ENCODE measurements at regions not wholly inside any gene's neighbourhood (a gene's known extent, or its start where the extent isn't known, plus 50 kb on each side); places are given as distances from the start of the nearest gene placed in this dataset.

DNA sequence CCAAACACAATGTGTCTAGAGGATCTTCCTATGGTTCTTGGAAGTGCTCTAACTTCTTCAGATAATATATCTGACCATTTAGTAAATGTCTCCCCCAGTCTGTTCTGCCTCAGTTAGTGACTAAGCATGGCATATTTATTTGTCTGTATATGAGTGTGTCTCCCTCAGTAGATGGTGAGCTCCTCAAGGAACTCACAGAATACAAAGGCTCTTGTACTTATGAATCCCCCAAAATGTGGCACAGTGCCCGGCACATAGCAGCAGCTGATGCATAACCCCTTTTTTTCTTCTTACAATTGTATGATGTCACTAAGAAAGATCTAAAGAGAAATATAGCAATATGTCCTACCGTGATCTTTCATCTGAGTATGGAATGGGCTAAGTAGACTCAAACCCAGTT lies 264.7 kb upstream of the PRICKLE1 start:
- TF ChIP-seq, protein P1, sequence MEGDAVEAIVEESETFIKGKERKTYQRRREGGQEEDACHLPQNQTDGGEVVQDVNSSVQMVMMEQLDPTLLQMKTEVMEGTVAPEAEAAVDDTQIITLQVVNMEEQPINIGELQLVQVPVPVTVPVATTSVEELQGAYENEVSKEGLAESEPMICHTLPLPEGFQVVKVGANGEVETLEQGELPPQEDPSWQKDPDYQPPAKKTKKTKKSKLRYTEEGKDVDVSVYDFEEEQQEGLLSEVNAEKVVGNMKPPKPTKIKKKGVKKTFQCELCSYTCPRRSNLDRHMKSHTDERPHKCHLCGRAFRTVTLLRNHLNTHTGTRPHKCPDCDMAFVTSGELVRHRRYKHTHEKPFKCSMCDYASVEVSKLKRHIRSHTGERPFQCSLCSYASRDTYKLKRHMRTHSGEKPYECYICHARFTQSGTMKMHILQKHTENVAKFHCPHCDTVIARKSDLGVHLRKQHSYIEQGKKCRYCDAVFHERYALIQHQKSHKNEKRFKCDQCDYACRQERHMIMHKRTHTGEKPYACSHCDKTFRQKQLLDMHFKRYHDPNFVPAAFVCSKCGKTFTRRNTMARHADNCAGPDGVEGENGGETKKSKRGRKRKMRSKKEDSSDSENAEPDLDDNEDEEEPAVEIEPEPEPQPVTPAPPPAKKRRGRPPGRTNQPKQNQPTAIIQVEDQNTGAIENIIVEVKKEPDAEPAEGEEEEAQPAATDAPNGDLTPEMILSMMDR (conservative IDR thresholded peaks at IDR 0.05 in 1 of 2, IDR thresholded peaks at IDR 0.05 in 1 of 2; ENCODE audit: low read depth in 1 of 2, low read length in 2 of 2): no peak
- no peak for TF ChIP-seq EZH2 (IDR thresholded peaks at IDR 0.05; ENCODE audit: low read length, missing control alignments)

Measured in fibroblast of lung (primary cell).